ENCODE measurements at regions not wholly inside any gene's neighbourhood (a gene's known extent, or its start where the extent isn't known, plus 50 kb on each side); places are given as distances from the start of the nearest gene placed in this dataset.

DNA sequence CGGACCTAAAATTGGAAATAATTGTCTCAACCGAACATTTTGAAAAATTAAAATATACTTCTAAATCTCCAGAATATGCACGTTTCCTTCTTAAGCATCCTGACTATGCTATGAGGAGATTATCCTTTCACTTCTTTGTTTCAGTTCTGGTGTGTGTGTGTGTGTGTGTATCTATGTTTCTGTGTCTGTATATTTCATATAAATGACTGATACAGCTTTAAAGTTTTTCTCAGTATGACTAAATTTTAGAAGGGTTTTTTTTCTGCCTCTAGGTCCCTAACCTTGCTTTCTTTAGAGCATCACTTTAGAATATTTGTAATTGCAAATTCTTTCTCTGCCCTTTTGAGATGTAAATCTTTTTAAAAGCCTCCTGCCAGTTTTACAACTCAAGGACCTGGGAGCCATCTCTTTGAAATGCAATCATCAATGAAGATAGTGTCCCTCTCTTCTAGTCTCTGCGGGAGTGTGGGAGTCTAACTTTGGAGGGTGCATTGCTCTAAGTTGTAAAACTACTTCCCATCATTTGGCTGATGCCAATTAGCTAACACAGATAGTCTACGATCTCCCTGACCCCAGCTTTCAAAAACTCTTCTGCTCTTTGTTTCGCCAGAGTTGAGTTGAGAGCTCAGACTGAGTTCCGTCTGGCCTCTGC lies 782.0 kb upstream of the ZWINT start:
- no peaks in the 10 kb centered on the region for H3K36me3 ChIP-seq (ENCODE audit: insufficient read depth, low read length)
- no peak overlapping the region for H3K9ac ChIP-seq (ENCODE audit: low read length)
- no peak overlapping the region for H3K27ac ChIP-seq (ENCODE audit: low read length)
- no peaks in the 10 kb centered on the region for H3K4me1 ChIP-seq (ENCODE audit: low read length)
- H3K9me3 ChIP-seq (ENCODE audit: low read length), result peaks cover 25% of the 10 kb centered on the region
- no peaks in the 10 kb centered on the region for H3K9me2 ChIP-seq (replicated peaks; ENCODE audit: insufficient read depth, low read length)
- H2AFZ ChIP-seq (ENCODE audit: low read length), result no peak overlapping the region
- H3K4me2 ChIP-seq (ENCODE audit: low read depth, low read length, poor library complexity, severe bottlenecking), result no peak overlapping the region
- H3K4me3 ChIP-seq (ENCODE audit: low read length), result no peak overlapping the region
- DNase-seq, result no peak
- no peaks in the 10 kb centered on the region for H3K79me2 ChIP-seq (ENCODE audit: low read length)
- H3K27me3 ChIP-seq (ENCODE audit: low read length), result no peaks in the 10 kb centered on the region
- no peaks in the 10 kb centered on the region for H4K20me1 ChIP-seq (ENCODE audit: insufficient read depth, low read depth, low read length)

DNA sequence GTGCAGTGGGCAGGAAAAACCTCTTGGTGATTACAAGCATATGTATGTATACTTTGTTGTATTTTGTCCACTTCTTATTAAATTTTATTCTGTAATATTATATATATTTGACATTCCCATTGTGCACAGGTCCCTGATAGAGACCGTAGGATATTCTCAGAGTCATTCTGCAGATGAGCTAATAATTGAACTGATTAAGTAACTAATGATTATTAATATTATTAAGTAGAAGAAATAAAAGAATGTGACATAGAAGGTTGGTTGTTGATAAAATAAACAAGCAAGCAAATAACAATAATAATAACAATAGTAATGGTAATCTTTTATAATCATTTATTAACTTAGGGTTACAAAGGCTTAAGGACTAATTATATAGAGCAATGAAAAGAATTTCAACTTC lies 780.6 kb upstream of the ZWINT start:
- Histone ChIP-seq H3K36me3 (ENCODE audit: insufficient read depth, low read length) (no peaks in the 10 kb centered on the region), H3K9ac (ENCODE audit: low read length) (no peak overlapping the region), H3K27me3 (ENCODE audit: low read length) (no peaks in the 10 kb centered on the region), H3K79me2 (ENCODE audit: low read length) (no peaks in the 10 kb centered on the region), H2AFZ (ENCODE audit: low read length) (no peak overlapping the region), H3K27ac (ENCODE audit: low read length) (no peak overlapping the region), H3K4me3 (ENCODE audit: low read length) (no peak overlapping the region), H3K4me1 (ENCODE audit: low read length) (no peaks in the 10 kb centered on the region), H4K20me1 (ENCODE audit: insufficient read depth, low read depth, low read length) (no peaks in the 10 kb centered on the region), H3K9me2 (replicated peaks; ENCODE audit: insufficient read depth, low read length) (no peaks in the 10 kb centered on the region), H3K4me2 (ENCODE audit: low read depth, low read length, poor library complexity, severe bottlenecking) (no peak overlapping the region), H3K9me3 (ENCODE audit: low read length) (peaks cover 23% of the 10 kb centered on the region)
- no peak for DNase-seq

DNA sequence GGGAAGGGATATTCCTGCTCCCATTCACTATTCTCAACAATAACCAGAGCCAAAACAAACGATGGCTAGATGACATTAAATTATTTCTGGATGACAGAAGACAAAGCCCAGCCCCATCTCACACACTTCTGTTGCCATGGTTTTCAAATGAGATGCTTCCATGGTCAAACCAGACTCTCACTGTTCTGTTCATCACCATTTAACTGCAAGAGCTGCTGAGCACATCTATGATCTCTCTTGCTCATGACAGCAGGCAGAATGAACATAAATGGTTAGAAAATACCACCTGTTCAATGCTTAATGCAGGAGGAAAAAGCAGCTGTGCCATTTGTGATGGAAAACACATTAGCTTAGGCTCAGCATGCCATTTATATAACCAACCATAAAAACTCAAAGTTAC lies 758.6 kb upstream of the ZWINT start:
- Histone ChIP-seq H3K36me3 (ENCODE audit: insufficient read depth, low read length) (no peaks in the 10 kb centered on the region), H3K79me2 (ENCODE audit: low read length) (no peaks in the 10 kb centered on the region), H3K27ac (ENCODE audit: low read length) (no peak overlapping the region), H3K9me3 (ENCODE audit: low read length) (peaks cover 25% of the 10 kb centered on the region), H3K4me2 (ENCODE audit: low read depth, low read length, poor library complexity, severe bottlenecking) (no peak overlapping the region), H3K9me2 (replicated peaks; ENCODE audit: insufficient read depth, low read length) (no peaks in the 10 kb centered on the region), H3K4me1 (ENCODE audit: low read length) (no peaks in the 10 kb centered on the region), H3K9ac (ENCODE audit: low read length) (no peak overlapping the region), H2AFZ (ENCODE audit: low read length) (no peak overlapping the region), H3K27me3 (ENCODE audit: low read length) (no peaks in the 10 kb centered on the region), H4K20me1 (ENCODE audit: insufficient read depth, low read depth, low read length) (no peaks in the 10 kb centered on the region), H3K4me3 (ENCODE audit: low read length) (no peak overlapping the region)
- DNase-seq, result no peak

DNA sequence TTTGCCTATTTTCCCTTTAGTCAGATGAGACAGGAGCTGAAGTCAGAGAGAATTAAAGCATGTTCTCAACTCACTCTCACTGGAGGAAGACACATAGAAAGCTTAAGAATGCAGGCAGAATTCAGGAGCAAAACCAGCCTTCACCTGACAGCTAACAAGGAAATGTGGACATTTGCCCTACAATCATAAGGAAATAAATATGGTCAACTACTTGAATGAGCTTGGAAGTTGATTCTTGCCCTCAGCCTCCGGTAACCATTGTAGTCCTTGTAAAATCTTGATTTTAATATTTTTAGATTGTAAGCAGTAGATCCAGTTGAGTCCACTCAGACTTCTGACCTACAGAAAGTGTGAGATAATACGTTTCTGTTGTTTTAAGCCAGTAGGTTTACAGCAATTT lies 752.5 kb upstream of the ZWINT start:
- Histone ChIP-seq H3K4me3 (ENCODE audit: low read length) (no peak overlapping the region), H3K79me2 (ENCODE audit: low read length) (no peaks in the 10 kb centered on the region), H3K36me3 (ENCODE audit: insufficient read depth, low read length) (no peaks in the 10 kb centered on the region), H2AFZ (ENCODE audit: low read length) (no peak overlapping the region), H3K27me3 (ENCODE audit: low read length) (no peaks in the 10 kb centered on the region), H3K9me3 (ENCODE audit: low read length) (peaks cover 17% of the 10 kb centered on the region; the same call in 1 of the 2 replicates), H3K4me1 (ENCODE audit: low read length) (no peaks in the 10 kb centered on the region), H3K27ac (ENCODE audit: low read length) (no peak overlapping the region), H3K9me2 (replicated peaks; ENCODE audit: insufficient read depth, low read length) (no peaks in the 10 kb centered on the region), H3K4me2 (ENCODE audit: low read depth, low read length, poor library complexity, severe bottlenecking) (no peak overlapping the region), H3K9ac (ENCODE audit: low read length) (no peak overlapping the region), H4K20me1 (ENCODE audit: insufficient read depth, low read depth, low read length) (no peaks in the 10 kb centered on the region)
- no peak for DNase-seq

DNA sequence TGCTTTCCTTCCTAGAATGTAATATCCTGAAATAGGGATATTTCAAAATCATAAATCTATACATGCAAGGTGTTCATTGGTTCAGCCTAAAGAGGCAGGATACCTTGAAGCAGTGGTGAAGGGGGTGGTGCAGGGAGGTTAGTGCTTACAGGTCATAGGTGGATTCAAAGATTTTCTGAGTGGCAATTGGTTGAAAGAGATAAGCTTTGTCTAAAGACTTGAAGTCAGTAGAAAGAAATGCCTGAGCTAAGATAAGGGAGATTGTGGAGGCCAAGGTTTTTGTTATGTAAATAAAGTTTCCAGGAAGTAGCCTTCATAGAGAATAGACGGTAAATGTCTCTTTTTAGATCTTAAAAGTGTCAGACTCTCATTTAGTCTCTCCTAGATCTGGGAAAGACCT lies 741.2 kb upstream of the ZWINT start:
- no peaks in the 10 kb centered on the region for H3K36me3 ChIP-seq (ENCODE audit: insufficient read depth, low read length)
- 0 out of 2 replicates have a peak, but pooled peaks cover 3% of the 10 kb centered on the region for H3K9me2 ChIP-seq (replicated peaks; ENCODE audit: insufficient read depth, low read length)
- H3K4me3 ChIP-seq (ENCODE audit: low read length), result no peak overlapping the region
- no peaks in the 10 kb centered on the region for H3K79me2 ChIP-seq (ENCODE audit: low read length)
- H3K9me3 ChIP-seq (ENCODE audit: low read length), result peaks cover 28% of the 10 kb centered on the region
- no peaks in the 10 kb centered on the region for H3K27me3 ChIP-seq (ENCODE audit: low read length)
- H3K4me2 ChIP-seq (ENCODE audit: low read depth, low read length, poor library complexity, severe bottlenecking), result no peak overlapping the region
- H2AFZ ChIP-seq (ENCODE audit: low read length), result no peak overlapping the region
- no peak overlapping the region for H3K9ac ChIP-seq (ENCODE audit: low read length)
- H3K4me1 ChIP-seq (ENCODE audit: low read length), result no peaks in the 10 kb centered on the region
- DNase-seq, result no peak
- no peaks in the 10 kb centered on the region for H4K20me1 ChIP-seq (ENCODE audit: insufficient read depth, low read depth, low read length)
- H3K27ac ChIP-seq (ENCODE audit: low read length), result no peak overlapping the region

DNA sequence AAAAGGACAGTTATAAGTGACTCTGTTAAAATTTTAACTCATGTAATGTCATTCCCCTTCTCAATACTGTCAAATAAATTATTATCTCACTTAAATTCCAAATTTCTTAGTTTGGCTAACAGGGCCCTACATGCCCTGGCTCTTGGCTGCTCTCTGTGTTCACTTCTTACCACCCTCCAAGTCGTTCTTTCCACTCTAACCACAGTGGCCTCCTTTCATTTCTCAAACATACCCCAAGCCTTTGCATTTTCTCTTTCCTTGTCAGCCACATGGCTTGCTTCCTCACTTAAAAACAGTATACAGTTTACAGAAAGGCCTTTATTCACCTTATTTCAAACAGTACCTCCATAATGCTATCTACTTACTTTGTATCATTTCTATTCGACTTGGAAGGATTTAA lies 737.1 kb upstream of the ZWINT start:
- Histone ChIP-seq H4K20me1 (ENCODE audit: insufficient read depth, low read depth, low read length) (no peaks in the 10 kb centered on the region), H3K9me3 (ENCODE audit: low read length) (peaks cover 30% of the 10 kb centered on the region), H3K4me3 (ENCODE audit: low read length) (no peak overlapping the region), H3K4me1 (ENCODE audit: low read length) (no peaks in the 10 kb centered on the region), H3K27ac (ENCODE audit: low read length) (no peak overlapping the region), H3K4me2 (ENCODE audit: low read depth, low read length, poor library complexity, severe bottlenecking) (no peak overlapping the region), H3K9ac (ENCODE audit: low read length) (no peak overlapping the region), H2AFZ (ENCODE audit: low read length) (no peak overlapping the region), H3K36me3 (ENCODE audit: insufficient read depth, low read length) (no peaks in the 10 kb centered on the region), H3K79me2 (ENCODE audit: low read length) (no peaks in the 10 kb centered on the region), H3K9me2 (replicated peaks; ENCODE audit: insufficient read depth, low read length) (0 out of 2 replicates have a peak, but pooled peaks cover 3% of the 10 kb centered on the region), H3K27me3 (ENCODE audit: low read length) (no peaks in the 10 kb centered on the region)
- no peak for DNase-seq

DNA sequence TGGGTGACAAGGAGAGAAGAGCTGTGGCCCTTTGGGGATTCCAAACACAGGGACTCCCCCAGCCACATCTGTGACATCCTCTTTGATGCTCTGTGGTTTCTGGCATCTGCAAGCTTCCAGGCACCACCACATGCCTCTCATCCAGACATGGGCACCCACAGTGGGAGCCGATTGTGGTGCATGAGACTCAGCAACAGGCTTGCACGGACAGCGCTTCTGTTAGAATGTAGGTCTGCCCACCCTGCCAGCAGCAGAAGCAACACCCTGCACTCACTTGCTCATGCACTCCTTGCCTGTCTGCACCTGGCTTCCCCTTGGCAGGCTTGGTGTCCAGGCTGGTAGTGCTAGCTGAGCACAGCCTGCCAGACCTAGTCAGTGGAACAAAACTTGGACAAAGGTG lies 735.0 kb upstream of the ZWINT start:
- H3K27ac ChIP-seq (ENCODE audit: low read length), result no peak overlapping the region
- H3K9ac ChIP-seq (ENCODE audit: low read length), result no peak overlapping the region
- no peak for DNase-seq
- 0 out of 2 replicates have a peak, but pooled peaks cover 3% of the 10 kb centered on the region for H3K9me2 ChIP-seq (replicated peaks; ENCODE audit: insufficient read depth, low read length)
- no peak overlapping the region for H2AFZ ChIP-seq (ENCODE audit: low read length)
- H3K36me3 ChIP-seq (ENCODE audit: insufficient read depth, low read length), result no peaks in the 10 kb centered on the region
- no peak overlapping the region for H3K4me3 ChIP-seq (ENCODE audit: low read length)
- H4K20me1 ChIP-seq (ENCODE audit: insufficient read depth, low read depth, low read length), result no peaks in the 10 kb centered on the region
- peaks cover 24% of the 10 kb centered on the region for H3K9me3 ChIP-seq (ENCODE audit: low read length)
- H3K79me2 ChIP-seq (ENCODE audit: low read length), result no peaks in the 10 kb centered on the region
- no peak overlapping the region for H3K4me2 ChIP-seq (ENCODE audit: low read depth, low read length, poor library complexity, severe bottlenecking)
- H3K4me1 ChIP-seq (ENCODE audit: low read length), result no peaks in the 10 kb centered on the region
- no peaks in the 10 kb centered on the region for H3K27me3 ChIP-seq (ENCODE audit: low read length)

DNA sequence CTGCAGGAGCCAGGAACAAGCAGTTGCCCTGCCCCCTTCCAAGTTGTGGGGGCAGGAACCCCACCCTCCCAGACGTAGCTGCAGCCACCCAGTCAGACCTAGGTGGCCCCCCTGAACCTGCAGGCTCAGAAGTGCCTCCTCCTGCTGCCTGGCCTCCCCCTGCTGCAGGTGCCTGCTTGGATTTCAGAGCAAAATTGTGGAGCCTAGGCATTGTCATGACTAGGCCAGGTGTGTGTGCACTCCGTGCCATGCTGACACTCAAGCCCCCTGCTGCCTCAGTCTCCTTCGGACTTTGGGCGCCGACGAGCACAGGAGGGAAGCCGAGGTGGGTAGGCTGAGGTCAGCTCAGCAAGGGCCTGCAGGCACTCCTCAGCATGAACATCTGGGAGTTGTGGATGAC lies 733.9 kb upstream of the ZWINT start:
- H3K27me3 ChIP-seq (ENCODE audit: low read length), result no peaks in the 10 kb centered on the region
- H2AFZ ChIP-seq (ENCODE audit: low read length), result no peak overlapping the region
- no peaks in the 10 kb centered on the region for H3K36me3 ChIP-seq (ENCODE audit: insufficient read depth, low read length)
- H3K4me2 ChIP-seq (ENCODE audit: low read depth, low read length, poor library complexity, severe bottlenecking), result no peak overlapping the region
- H3K9ac ChIP-seq (ENCODE audit: low read length), result no peak overlapping the region
- no peaks in the 10 kb centered on the region for H3K79me2 ChIP-seq (ENCODE audit: low read length)
- no peaks in the 10 kb centered on the region for H4K20me1 ChIP-seq (ENCODE audit: insufficient read depth, low read depth, low read length)
- no peak overlapping the region for H3K4me3 ChIP-seq (ENCODE audit: low read length)
- no peak for DNase-seq
- H3K4me1 ChIP-seq (ENCODE audit: low read length), result no peaks in the 10 kb centered on the region
- H3K9me3 ChIP-seq (ENCODE audit: low read length), result peaks cover 25% of the 10 kb centered on the region
- H3K27ac ChIP-seq (ENCODE audit: low read length), result no peak overlapping the region
- 0 out of 2 replicates have a peak, but pooled peaks cover 3% of the 10 kb centered on the region for H3K9me2 ChIP-seq (replicated peaks; ENCODE audit: insufficient read depth, low read length)
